ENCODE measurements at regions not wholly inside any gene's neighbourhood (a gene's known extent, or its start where the extent isn't known, plus 50 kb on each side); places are given as distances from the start of the nearest gene placed in this dataset.

GRCh38 chr7:67589183-67589582 is 592.5 kb downstream of the TYW1 start:
- Histone ChIP-seq H3K4me3 (no peak overlapping the region), H3K4me2 (no peak overlapping the region), H3K4me1 (0 out of 20 replicates have a peak, but pooled peaks cover 0 to 2% (median 0%) of the 10 kb centered on the region in 10 experiments), H3K27me3 (no peaks in the 10 kb centered on the region), H3K9me3 (replicated peaks in 1 of 11) (peaks cover 14 to 61% (median 27%) of the 10 kb centered on the region in 11 experiments; a peak in 20 of 22 replicates), H3K9ac (no peak overlapping the region), H3K27ac (no peak overlapping the region), H3K36me3 (no peaks in the 10 kb centered on the region; a peak in 1 of 22 replicates), H4K20me1 (no peaks in the 10 kb centered on the region)
- no peak for TF ChIP-seq Cebpa-rat (IDR thresholded peaks at IDR 0.05)

GRCh38 chr7:67590649-67591048 is 594.0 kb downstream of the TYW1 start:
- Histone ChIP-seq H3K4me3 (no peak overlapping the region), H3K4me2 (no peak overlapping the region), H3K9ac (no peak overlapping the region), H3K27me3 (no peaks in the 10 kb centered on the region), H3K9me3 (replicated peaks in 1 of 11) (peaks cover 14 to 46% (median 23%) of the 10 kb centered on the region in 11 experiments; a peak in 20 of 22 replicates), H3K27ac (no peak overlapping the region), H4K20me1 (no peaks in the 10 kb centered on the region), H3K4me1 (peaks cover 0 to 9% (median 4%) of the 10 kb centered on the region in 10 experiments; a peak in 11 of 20 replicates), H3K36me3 (no peaks in the 10 kb centered on the region; a peak in 1 of 22 replicates)
- TF ChIP-seq Cebpa-rat (IDR thresholded peaks at IDR 0.05) = no peak

GRCh38 chr7:67593794-67594193 is 597.2 kb downstream of the TYW1 start:
- H3K4me2 ChIP-seq = no peak overlapping the region
- peaks cover 2 to 19% (median 7%) of the 10 kb centered on the region in 11 experiments; a peak in 17 of 22 replicates for H3K9me3 ChIP-seq (replicated peaks in 1 of 11)
- no peak overlapping the region for H3K4me3 ChIP-seq
- no peak overlapping the region for H3K27ac ChIP-seq
- no peak overlapping the region for H3K9ac ChIP-seq
- no peaks in the 10 kb centered on the region for H4K20me1 ChIP-seq
- H3K4me1 ChIP-seq = peaks cover 0 to 26% (median 16%) of the 10 kb centered on the region in 10 experiments; a peak in 14 of 20 replicates
- TF ChIP-seq Cebpa-rat (IDR thresholded peaks at IDR 0.05) = no peak
- no peaks in the 10 kb centered on the region; a peak in 1 of 22 replicates for H3K36me3 ChIP-seq
- H3K27me3 ChIP-seq = no peaks in the 10 kb centered on the region

- Histone ChIP-seq H3K9me3 (replicated peaks in 1 of 11) (peaks cover 0 to 17% (median 4%) of the 10 kb centered on the region in 11 experiments; a peak in 12 of 22 replicates), H3K4me3 (no peak overlapping the region), H3K9ac (no peak overlapping the region), H3K4me1 (peaks cover 0 to 27% (median 16%) of the 10 kb centered on the region in 10 experiments; a peak in 14 of 20 replicates), H3K27ac (no peak overlapping the region), H4K20me1 (no peaks in the 10 kb centered on the region), H3K4me2 (peak overlapping the region in 8 of 11 experiments; percentile 15 to 62 (median 45); a peak in 15 of 22 replicates), H3K36me3 (no peaks in the 10 kb centered on the region), H3K27me3 (no peaks in the 10 kb centered on the region)
- no peak for TF ChIP-seq Cebpa-rat (IDR thresholded peaks at IDR 0.05)
Measured at GRCh38 chr7:67595431-67596180, 599.0 kb downstream of the TYW1 start.

- no peak overlapping the region for H3K27ac ChIP-seq
- peaks cover 0 to 14% (median 0%) of the 10 kb centered on the region in 11 experiments; a peak in 5 of 22 replicates for H3K9me3 ChIP-seq (replicated peaks in 1 of 11)
- peaks cover 0 to 34% (median 16%) of the 10 kb centered on the region in 10 experiments; a peak in 14 of 20 replicates for H3K4me1 ChIP-seq
- peak overlapping the region in 1 of 11 experiments; percentile 41; a peak in 1 of 22 replicates for H3K4me2 ChIP-seq
- no peaks in the 10 kb centered on the region for H4K20me1 ChIP-seq
- no peaks in the 10 kb centered on the region for H3K27me3 ChIP-seq
- H3K4me3 ChIP-seq = no peak overlapping the region
- no peak for TF ChIP-seq Cebpa-rat (IDR thresholded peaks at IDR 0.05)
- no peaks in the 10 kb centered on the region for H3K36me3 ChIP-seq
- H3K9ac ChIP-seq = no peak overlapping the region
Measured at GRCh38 chr7:67597161-67597560, 600.5 kb downstream of the TYW1 start.

- Histone ChIP-seq H3K4me1 (peaks cover 0 to 42% (median 16%) of the 10 kb centered on the region in 10 experiments; a peak in 14 of 20 replicates), H3K9me3 (replicated peaks in 1 of 11) (peaks cover 0 to 14% (median 0%) of the 10 kb centered on the region in 11 experiments; a peak in 5 of 22 replicates), H3K4me2 (no peak overlapping the region), H3K27me3 (no peaks in the 10 kb centered on the region), H3K36me3 (no peaks in the 10 kb centered on the region), H3K4me3 (no peak overlapping the region), H3K27ac (no peak overlapping the region), H4K20me1 (no peaks in the 10 kb centered on the region), H3K9ac (no peak overlapping the region)
- TF ChIP-seq Cebpa-rat (IDR thresholded peaks at IDR 0.05) = no peak
Measured at GRCh38 chr7:67598469-67598868, 601.8 kb downstream of the TYW1 start.

GRCh38 chr7:67599331-67600062 is 602.9 kb downstream of the TYW1 start:
- no peak overlapping the region for H3K4me2 ChIP-seq
- no peaks in the 10 kb centered on the region for H3K27me3 ChIP-seq
- peaks cover 0 to 14% (median 4%) of the 10 kb centered on the region in 11 experiments; a peak in 7 of 22 replicates for H3K9me3 ChIP-seq (replicated peaks in 1 of 11)
- H3K9ac ChIP-seq = no peak overlapping the region
- no peak overlapping the region for H3K27ac ChIP-seq
- no peaks in the 10 kb centered on the region for H3K36me3 ChIP-seq
- TF ChIP-seq Cebpa-rat (IDR thresholded peaks at IDR 0.05) = no peak
- H3K4me3 ChIP-seq = no peak overlapping the region
- peaks cover 0 to 42% (median 16%) of the 10 kb centered on the region in 10 experiments; a peak in 14 of 20 replicates for H3K4me1 ChIP-seq
- H4K20me1 ChIP-seq = no peaks in the 10 kb centered on the region

GRCh38 chr7:67602246-67602887 is 605.7 kb downstream of the TYW1 start:
- H3K4me1 ChIP-seq = peaks cover 0 to 18% (median 3%) of the 10 kb centered on the region in 10 experiments; a peak in 9 of 20 replicates
- H3K4me3 ChIP-seq = no peak overlapping the region
- H3K9ac ChIP-seq = no peak overlapping the region
- peak overlapping the region in 6 of 11 experiments; percentile 8 to 40 (median 22); a peak in 7 of 22 replicates for H3K4me2 ChIP-seq
- no peaks in the 10 kb centered on the region for H4K20me1 ChIP-seq
- no peak overlapping the region for H3K27ac ChIP-seq
- peaks cover 8 to 34% (median 22%) of the 10 kb centered on the region in 11 experiments; a peak in 21 of 22 replicates for H3K9me3 ChIP-seq (replicated peaks in 1 of 11)
- H3K36me3 ChIP-seq = no peaks in the 10 kb centered on the region
- no peaks in the 10 kb centered on the region for H3K27me3 ChIP-seq
- no peak for TF ChIP-seq Cebpa-rat (IDR thresholded peaks at IDR 0.05)

Data from BLaER1 treated with 17β-estradiol and CSF1 and Interleukin-3, amounts not matched to agents 10 nM and 100 nM (cell line).